Astrocyte of the spinal cord (primary cell): ENCODE measurements at regions not wholly inside any gene's neighbourhood (a gene's known extent, or its start where the extent isn't known, plus 50 kb on each side); places are given as distances from the start of the nearest gene placed in this dataset.
"Not testable (repeated sequence)": the region's sequence is repeated elsewhere in the genome, so short reads cannot be mapped to it uniquely, and the experiment has no call there.

ENCODE experiments used
- DNase-seq: peaks from one replicate; pipeline ENCODE4 v3.0.0; 2011; ENCODE audit warnings: low read depth, low spot score
- H3K4me3 ChIP-seq: 2 replicates; pipeline ENCODE4 v1.5.1; 2011; ENCODE audit warnings: low read depth, mild to moderate bottlenecking, low read length, moderate library complexity
- CTCF ChIP-seq: IDR thresholded peaks from 2 replicates; pipeline ENCODE4 v1.5.1; 2012; ENCODE audit warnings: low read depth, mild to moderate bottlenecking, low read length, inconsistent platforms
- in situ Hi-C: cut with HindIII; loops from 2 replicates; pipeline ENCODE4 v1.10.0; 2017; ENCODE audit warnings: low sequenced_read_pairs

GRCh38 chr14:105945896-105946295, 419.5 kb downstream of the TMEM121 start:
- in situ Hi-C loops: no loop called here
- DNase-seq: no peak
- no peak overlapping the region for H3K4me3 ChIP-seq
- no peak for TF ChIP-seq CTCF

- H3K4me3 ChIP-seq: no peak overlapping the region
- DNase-seq: no peak
- TF ChIP-seq CTCF: no peak
- in situ Hi-C loops: no loop called here
Observed at GRCh38 chr14:105947599-105947998, 421.2 kb downstream of the TMEM121 start.

GRCh38 chr14:105948955-105949354, 422.6 kb downstream of the TMEM121 start:
- DNase-seq, in situ Hi-C loops, H3K4me3 ChIP-seq: not testable (repeated sequence)

- DNase-seq, in situ Hi-C loops, H3K4me3 ChIP-seq: not testable (repeated sequence)
Observed at GRCh38 chr14:105950364-105950892, 424.0 kb downstream of the TMEM121 start.

- in situ Hi-C loops: no loop called here
- TF ChIP-seq CTCF: no peak
- no peak overlapping the region for H3K4me3 ChIP-seq
- DNase-seq: no peak
Observed at GRCh38 chr14:105951399-105951798, 425.0 kb downstream of the TMEM121 start.

GRCh38 chr14:105952222-105952621, 425.8 kb downstream of the TMEM121 start:
- no peak for TF ChIP-seq CTCF
- in situ Hi-C loops: no loop called here
- H3K4me3 ChIP-seq: no peak overlapping the region
- no peak for DNase-seq

GRCh38 chr14:105952826-105953225, 426.4 kb downstream of the TMEM121 start:
- in situ Hi-C loops: no loop called here
- TF ChIP-seq CTCF: no peak
- no peak for DNase-seq
- no peak overlapping the region for H3K4me3 ChIP-seq

- H3K4me3 ChIP-seq, DNase-seq, in situ Hi-C loops: not testable (repeated sequence)
Observed at GRCh38 chr14:105961625-105962024, 435.2 kb downstream of the TMEM121 start.
